SK-MEL-5 (cell line): ENCODE measurements at regions not wholly inside any gene's neighbourhood (a gene's known extent, or its start where the extent isn't known, plus 50 kb on each side); places are given as distances from the start of the nearest gene placed in this dataset.
"Not testable (repeated sequence)": the region's sequence is repeated elsewhere in the genome, so short reads cannot be mapped to it uniquely, and the experiment has no call there.

Experiments used
- DNase-seq: peaks from one replicate; pipeline ENCODE4 v3.0.0-alpha.2; 2016; ENCODE audit warnings: low read depth, low spot score
- in situ Hi-C: cut with HindIII; loops from 2 replicates; pipeline ENCODE4 v1.10.0; 2016; ENCODE audit warnings: low sequenced_read_pairs, high pct_unique_total_duplicates, low pct_unique_long_range_greater_than_20kb

DNA sequence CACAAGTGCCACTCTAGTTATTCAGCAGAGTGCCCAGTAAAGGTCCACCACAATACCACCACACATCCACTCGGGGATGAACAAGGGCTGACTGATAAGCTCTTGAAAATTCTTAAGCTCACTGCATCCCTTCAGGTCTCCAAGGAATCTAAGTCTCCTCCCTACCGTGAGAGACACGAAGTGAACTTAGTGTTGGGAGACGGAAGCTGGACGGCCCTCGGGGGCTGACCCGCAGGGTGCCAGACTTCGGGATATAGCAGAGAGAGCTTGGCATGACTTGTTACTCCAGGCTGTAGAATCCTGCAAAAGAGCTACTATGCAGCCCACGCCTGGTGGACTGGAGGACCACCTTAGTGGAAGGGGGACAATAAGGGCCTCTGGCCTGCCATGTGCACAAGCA lies 75.1 kb downstream of the LYZL1 start:
- in situ Hi-C loops = not testable (repeated sequence)

GRCh38 chr10:29366206-29366605 lies 77.3 kb downstream of the LYZL1 start:
- in situ Hi-C loops, DNase-seq: not testable (repeated sequence)

More for the DNA sequence above, 75.1 kb downstream of the LYZL1 start:
- DNase-seq = not testable (repeated sequence)

- in situ Hi-C loops = no loop called here
Measured at GRCh38 chr10:29369419-29369818, 80.5 kb downstream of the LYZL1 start.

GRCh38 chr10:29370097-29371092 lies 81.5 kb downstream of the LYZL1 start:
- in situ Hi-C loops = no loop called here
- no peak for DNase-seq

More at GRCh38 chr10:29369419-29369818, 80.5 kb downstream of the LYZL1 start:
- DNase-seq = no peak

GRCh38 chr10:29372920-29373319 lies 84.0 kb downstream of the LYZL1 start:
- DNase-seq = no peak
- in situ Hi-C loops = no loop called here

GRCh38 chr10:29374162-29374561 lies 85.3 kb downstream of the LYZL1 start:
- DNase-seq = no peak
- in situ Hi-C loops = no loop called here

GRCh38 chr10:29375888-29376287 lies 87.0 kb downstream of the LYZL1 start:
- in situ Hi-C loops = no loop called here
- no peak for DNase-seq

DNA sequence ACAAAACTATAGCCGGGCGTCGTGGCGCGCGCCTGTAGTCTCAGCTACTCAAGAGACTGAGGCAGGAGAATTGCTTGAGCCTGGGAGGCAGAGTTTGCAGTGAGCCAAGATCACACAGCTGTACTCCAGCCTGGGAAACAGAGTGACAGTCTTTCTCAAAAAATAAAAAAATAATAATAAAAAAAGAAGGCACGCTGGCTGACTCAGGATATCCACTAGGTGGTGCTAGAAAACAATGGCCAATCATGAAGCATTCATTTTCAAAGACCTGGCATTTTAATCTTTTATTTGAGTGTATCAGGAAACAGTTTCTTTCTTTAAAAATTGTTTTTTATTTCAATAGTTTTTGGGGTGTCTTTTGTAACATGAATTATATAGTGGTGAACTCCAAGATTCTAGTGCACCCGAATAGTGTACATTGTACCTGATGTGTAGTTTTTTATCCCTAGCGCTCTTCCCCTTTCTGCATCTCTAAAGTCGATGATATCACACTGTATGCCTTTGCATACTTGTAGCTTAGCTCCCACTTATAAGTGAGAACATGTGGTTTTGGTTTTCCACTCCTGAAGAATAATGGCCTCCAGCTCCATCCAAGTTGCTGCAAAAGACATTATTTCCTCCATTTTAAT lies 88.6 kb downstream of the LYZL1 start:
- peak; percentile 42 for DNase-seq
- in situ Hi-C loops = no loop called here

DNA sequence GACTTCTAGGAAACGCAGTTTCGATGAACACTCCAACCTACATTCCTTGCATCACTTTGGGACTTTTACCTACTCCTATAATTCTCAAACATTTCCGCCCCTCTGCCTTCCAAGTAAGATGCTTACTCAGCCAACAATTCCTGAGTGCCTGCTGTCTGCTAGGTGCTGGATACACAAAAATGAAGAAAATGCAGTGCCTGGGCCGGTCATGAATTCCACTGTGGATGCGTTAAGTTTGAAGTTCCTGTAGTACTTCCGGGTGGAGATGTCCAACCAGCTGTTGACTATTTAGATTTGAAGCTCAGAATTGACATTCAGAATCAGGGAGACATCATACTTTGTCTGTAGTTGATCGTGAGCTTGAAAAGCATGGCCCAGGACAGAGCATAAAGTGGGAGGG lies 89.2 kb downstream of the LYZL1 start:
- in situ Hi-C loops = no loop called here
- no peak for DNase-seq

DNA sequence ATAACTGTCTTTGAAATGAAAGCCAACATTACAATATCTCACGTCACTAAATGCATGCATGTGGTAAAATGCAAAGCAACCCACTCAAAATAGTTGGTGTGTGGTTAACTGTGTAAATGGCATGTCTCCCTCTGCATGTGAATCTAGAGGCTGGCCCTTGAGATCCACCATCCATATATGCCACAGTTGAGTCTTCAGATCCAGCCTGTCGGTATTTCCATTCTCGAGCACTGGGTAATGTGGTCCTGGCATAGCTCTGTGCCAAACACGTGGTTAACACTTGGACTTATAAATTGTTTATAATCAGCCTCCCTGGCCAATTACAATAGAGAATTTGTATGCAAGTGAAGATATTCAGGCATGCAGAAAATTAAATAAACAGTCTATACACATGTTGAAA lies 90.3 kb downstream of the LYZL1 start:
- in situ Hi-C loops = no loop called here
- DNase-seq = no peak

DNA sequence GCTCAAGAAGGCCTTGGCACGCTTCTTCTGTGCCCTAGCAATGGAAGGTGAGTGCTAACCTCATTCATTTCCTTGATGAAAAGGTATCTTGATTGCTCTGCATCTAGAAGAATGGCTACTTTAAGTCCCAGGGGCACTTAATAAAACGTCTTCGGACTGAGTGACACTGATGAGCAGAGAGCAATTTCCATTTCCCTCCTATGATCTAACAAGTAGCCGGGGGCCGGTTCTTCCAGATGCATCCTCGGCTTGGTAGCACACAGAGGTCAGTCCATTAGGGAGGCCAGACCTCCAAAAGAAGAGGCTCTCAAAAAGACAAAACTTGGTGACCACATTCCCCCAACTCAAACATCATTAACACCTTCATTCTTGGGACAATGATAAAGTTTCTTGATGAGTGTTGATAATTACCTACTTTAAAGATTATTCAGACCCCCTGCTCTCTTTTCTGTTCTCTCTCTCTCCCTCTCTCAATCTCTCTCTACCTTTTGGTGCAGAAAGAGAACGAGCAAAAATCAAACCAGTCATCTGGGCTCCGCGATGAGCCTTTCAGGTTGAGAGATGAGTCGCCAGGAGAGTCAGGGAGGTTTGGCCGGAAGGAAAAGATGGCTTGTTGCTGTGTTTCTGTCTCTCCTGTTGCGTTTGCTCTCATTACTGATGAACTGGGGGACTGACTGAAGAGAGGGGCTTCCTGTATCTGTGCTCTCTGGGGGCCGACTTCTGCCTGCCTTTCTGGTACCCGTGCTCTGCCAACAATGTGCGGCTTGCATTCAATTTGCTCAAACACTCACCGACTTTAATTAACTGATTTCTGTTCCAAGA lies 91.1 kb downstream of the LYZL1 start:
- DNase-seq, in situ Hi-C loops: not testable (repeated sequence)

GRCh38 chr10:29380599-29381511 lies 92.0 kb downstream of the LYZL1 start:
- in situ Hi-C loops, DNase-seq: not testable (repeated sequence)

GRCh38 chr10:29386342-29386999 lies 97.6 kb downstream of the LYZL1 start:
- in situ Hi-C loops = no loop called here
- DNase-seq = peak; percentile 51

DNA sequence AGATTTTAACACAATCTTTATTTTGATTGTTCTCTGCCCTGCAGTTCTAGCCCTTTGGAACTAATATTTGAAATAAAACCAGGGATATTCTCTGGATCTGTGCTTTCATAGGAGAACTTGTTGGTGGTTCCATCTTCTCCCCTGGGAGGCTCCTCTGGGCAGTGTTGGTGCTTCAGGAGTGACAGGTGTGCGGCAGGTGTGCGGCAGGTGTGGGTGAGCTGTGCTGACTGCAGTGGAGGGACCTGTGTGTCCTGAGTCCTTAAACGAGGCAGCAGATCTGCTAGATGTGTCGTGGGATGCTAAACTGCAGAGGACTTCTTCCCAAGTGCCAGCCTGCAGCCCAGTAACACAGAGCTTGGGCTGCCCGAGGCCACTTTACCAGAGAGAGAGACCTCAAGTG lies 98.4 kb downstream of the LYZL1 start:
- in situ Hi-C loops = no loop called here

DNA sequence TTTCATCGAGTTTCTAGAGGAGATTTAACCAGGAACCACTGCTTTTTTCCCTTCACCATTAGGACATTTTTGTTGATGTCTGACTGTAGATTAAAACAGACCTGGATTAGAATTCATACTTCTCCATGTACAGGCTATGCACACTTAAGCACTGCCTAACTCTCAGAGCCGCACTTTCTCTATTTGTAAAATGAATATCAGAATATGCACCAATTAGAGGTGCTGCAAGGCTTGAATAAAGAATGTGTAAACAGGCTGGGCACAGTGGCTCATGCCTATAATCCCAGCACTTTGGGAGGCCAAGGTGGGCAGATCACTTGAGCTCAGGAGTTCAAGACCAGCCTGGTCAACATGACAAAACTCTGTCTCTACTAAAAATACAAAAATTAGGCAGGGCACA lies 99.2 kb downstream of the LYZL1 start:
- DNase-seq, in situ Hi-C loops: not testable (repeated sequence)

More for the DNA sequence above, 98.4 kb downstream of the LYZL1 start:
- no peak for DNase-seq

GRCh38 chr10:29389493-29389892 lies 100.6 kb downstream of the LYZL1 start:
- DNase-seq = no peak
- in situ Hi-C loops = no loop called here
